Peyer's patch (tissue), 4 donors: ENCODE measurements at regions not wholly inside any gene's neighbourhood (a gene's known extent, or its start where the extent isn't known, plus 50 kb on each side); places are given as distances from the start of the nearest gene placed in this dataset.

Source experiments
- CTCF ChIP-seq, 6 experiments: fragments of 450-650 bp in 4 of 6; fragments of 200-600 bp in 2 of 6; sonication (generic) in 1 of 6; IDR thresholded peaks; one replicate each; pipeline ENCODE4 v1.5.1; 2017 to 2019; ENCODE audit warnings: antibody characterized with exemption in 6 of 6, mild to moderate bottlenecking in 3 of 6, moderate library complexity in 1 of 6
- POLR2A ChIP-seq, 2 donors: fragments of 450-650 bp; IDR thresholded peaks; one replicate each; pipeline ENCODE4 v1.5.1; 2017; ENCODE audit warnings: antibody characterized with exemption in 2 of 2, mild to moderate bottlenecking in 2 of 2, moderate library complexity in 2 of 2

GRCh38 chr11:45007011-45007410 lies 56.3 kb upstream of the TP53I11 start:
- TF ChIP-seq CTCF (IDR thresholded peaks at IDR 0.05) (no peak), POLR2A (IDR thresholded peaks at IDR 0.05) (no peak)
